Smooth muscle cell (in vitro differentiated cells): ENCODE measurements at regions not wholly inside any gene's neighbourhood (a gene's known extent, or its start where the extent isn't known, plus 50 kb on each side); places are given as distances from the start of the nearest gene placed in this dataset.

Experiments
- DNase-seq: peaks from one replicate; lab custom pipeline; 2025; ENCODE audit not compliant: unreplicated experiment; lab: John Stamatoyannopoulos, UW
- H2AFZ ChIP-seq: fragments of 200-600 bp; sonication (generic); 2 replicates; pipeline ENCODE4 v1.6.0; 2016; ENCODE audit warnings: antibody characterized with exemption, low read depth, mild to moderate bottlenecking
- H3F3A ChIP-seq: fragments of 200-600 bp; sonication (generic); 2 replicates; pipeline ENCODE4 v1.6.0; 2017; ENCODE audit warnings: antibody characterized with exemption, low read depth
- H3K27ac ChIP-seq: fragments of 200-600 bp; sonication (generic); 2 replicates; pipeline ENCODE4 v1.5.1; 2016; ENCODE audit warnings: low read depth, mild to moderate bottlenecking
- H3K27me3 ChIP-seq: fragments of 200-600 bp; sonication (generic); 2 replicates; pipeline ENCODE4 v1.6.1; 2016; ENCODE audit warnings: low read depth, mild to moderate bottlenecking
- H3K36me3 ChIP-seq: fragments of 200-600 bp; sonication (generic); 2 replicates; pipeline ENCODE4 v1.5.1; 2016; ENCODE audit warnings: low read depth
- H3K4me1 ChIP-seq: fragments of 200-600 bp; sonication (generic); 2 replicates; pipeline ENCODE4 v1.5.1; 2016; ENCODE audit warnings: low read depth
- H3K4me2 ChIP-seq: fragments of 200-600 bp; sonication (generic); 2 replicates; pipeline ENCODE4 v1.6.0; 2016; ENCODE audit warnings: mild to moderate bottlenecking
- H3K4me3 ChIP-seq: fragments of 200-600 bp; sonication (generic); 2 replicates; pipeline ENCODE4 v1.5.1; 2016; ENCODE audit warnings: mild to moderate bottlenecking
- H3K79me2 ChIP-seq: fragments of 200-600 bp; sonication (generic); 2 replicates; pipeline ENCODE4 v1.6.0; 2016; ENCODE audit warnings: low read depth, mild to moderate bottlenecking
- H3K9ac ChIP-seq: fragments of 200-600 bp; sonication (generic); 2 replicates; pipeline ENCODE4 v1.6.0; 2016; ENCODE audit warnings: low read depth
- H3K9me3 ChIP-seq: fragments of 200-600 bp; sonication (generic); replicated peaks from 2 replicates; pipeline ENCODE4 v1.5.1; 2016; ENCODE audit warnings: low read depth
- H4K20me1 ChIP-seq: fragments of 200-600 bp; sonication (generic); 2 replicates; pipeline ENCODE4 v1.6.0; 2016; ENCODE audit warnings: low read depth
- CTCF ChIP-seq: fragments of 200-600 bp; sonication (generic); IDR thresholded peaks from 2 replicates; pipeline ENCODE4 v1.5.1; 2017; ENCODE audit warnings: borderline replicate concordance, mild to moderate bottlenecking, antibody characterized with exemption; ENCODE audit not compliant: insufficient read depth, poor library complexity, severe bottlenecking
- WGBS: methylation state at CpG from one replicate; pipeline ENCODE4 v1.1.7; 2016; ENCODE audit warnings: low lambda C conversion rate; 5-methylcytosine and 5-hydroxymethylcytosine counted together

- Histone ChIP-seq H3K4me2 (no peak overlapping the region), H3K4me1 (no peaks in the 10 kb centered on the region), H3K79me2 (no peaks in the 10 kb centered on the region), H3K27ac (no peak overlapping the region), H3F3A (no peaks in the 10 kb centered on the region), H2AFZ (no peak overlapping the region), H3K36me3 (no peaks in the 10 kb centered on the region), H3K9ac (no peak overlapping the region), H4K20me1 (no peaks in the 10 kb centered on the region), H3K27me3 (no peaks in the 10 kb centered on the region), H3K9me3 (peaks cover 14% of the 10 kb centered on the region), H3K4me3 (no peak overlapping the region)
- WGBS, result 68% methylated on average over 4 of the region's 4 CpGs
- no peak for DNase-seq
- TF ChIP-seq CTCF, result no peak
These were observed 637.9 kb downstream of the ACTR3B start for GRCh38 chr7:153397459-153397858.

- DNase-seq, result no peak
- Histone ChIP-seq H3F3A (no peaks in the 10 kb centered on the region), H3K27ac (no peak overlapping the region), H3K36me3 (no peaks in the 10 kb centered on the region), H3K79me2 (no peaks in the 10 kb centered on the region), H3K9ac (no peak overlapping the region), H3K4me2 (no peak overlapping the region), H3K4me1 (no peaks in the 10 kb centered on the region), H4K20me1 (no peaks in the 10 kb centered on the region), H3K4me3 (no peak overlapping the region), H3K9me3 (peaks cover 14% of the 10 kb centered on the region), H2AFZ (no peak overlapping the region), H3K27me3 (no peaks in the 10 kb centered on the region)
- TF ChIP-seq CTCF, result no peak
- 81% methylated on average over 3 of the region's 3 CpGs for WGBS
These were observed 638.4 kb downstream of the ACTR3B start for GRCh38 chr7:153397906-153398305.

- Histone ChIP-seq H3K9ac (no peak overlapping the region), H3K27ac (no peak overlapping the region), H4K20me1 (no peaks in the 10 kb centered on the region), H3K9me3 (peaks cover 17% of the 10 kb centered on the region), H3F3A (no peaks in the 10 kb centered on the region), H2AFZ (no peak overlapping the region), H3K79me2 (no peaks in the 10 kb centered on the region), H3K4me2 (no peak overlapping the region), H3K27me3 (no peaks in the 10 kb centered on the region), H3K36me3 (no peaks in the 10 kb centered on the region), H3K4me1 (no peaks in the 10 kb centered on the region), H3K4me3 (no peak overlapping the region)
- no peak for TF ChIP-seq CTCF
- 91% methylated on average over 2 of the region's 2 CpGs for WGBS
- no peak for DNase-seq
These were observed 638.8 kb downstream of the ACTR3B start for GRCh38 chr7:153398370-153398769.

GRCh38 chr7:153398789-153399553 lies 639.4 kb downstream of the ACTR3B start:
- no peak overlapping the region for H3K4me3 ChIP-seq
- H3F3A ChIP-seq, result no peaks in the 10 kb centered on the region
- H4K20me1 ChIP-seq, result no peaks in the 10 kb centered on the region
- no peak overlapping the region for H3K4me2 ChIP-seq
- H3K9me3 ChIP-seq, result peaks cover 17% of the 10 kb centered on the region
- H2AFZ ChIP-seq, result no peak overlapping the region
- no peaks in the 10 kb centered on the region for H3K27me3 ChIP-seq
- no peak for DNase-seq
- no peak overlapping the region for H3K9ac ChIP-seq
- H3K4me1 ChIP-seq, result no peaks in the 10 kb centered on the region
- WGBS, result 83% methylated on average over 8 of the region's 8 CpGs
- H3K79me2 ChIP-seq, result no peaks in the 10 kb centered on the region
- no peak for TF ChIP-seq CTCF
- H3K36me3 ChIP-seq, result no peaks in the 10 kb centered on the region
- no peak overlapping the region for H3K27ac ChIP-seq
